HCT116 (cell line): ENCODE measurements at regions not wholly inside any gene's neighbourhood (a gene's known extent, or its start where the extent isn't known, plus 50 kb on each side); places are given as distances from the start of the nearest gene placed in this dataset.

Experiments used
- ATAC-seq: fragments of 200-7000 bp; cut with Tn5 transposase; 2 replicates; pipeline ENCODE4 v1.9.1; 2020; ENCODE audit warnings: mild to moderate bottlenecking, moderate library complexity
- BruUV-seq: library from RNA; stranded (reverse); fragments of 400-500 nt; replicated peaks from 2 replicates; lab custom pipeline; 2021; lab: Mats Ljungman, UMichigan
- CTCF ChIA-PET: fragments of 300-600 bp; sonication (Branson Sonifier 250); formaldehyde crosslinking; loops from one replicate; lab custom pipeline; 2021; ENCODE audit warnings: antibody characterized with exemption; lab: Charles Lee
- POLR2A ChIA-PET: fragments of 300-600, 350-600 bp; sonication (Branson Sonifier 250); formaldehyde crosslinking; loops from one replicate; lab custom pipeline; 2021; ENCODE audit warnings: antibody characterized with exemption; lab: Charles Lee
- RAD21 ChIA-PET, 2 experiments: fragments of 300-600 bp; sonication (Branson Sonifier 250); formaldehyde crosslinking; loops; one replicate each; lab custom pipeline; 2023; ENCODE audit warnings: low total read pairs in 2 of 2; ENCODE audit not compliant: uncharacterized antibody in 2 of 2, unreplicated experiment in 2 of 2, low non-redundant PET in 1 of 2; lab: Charles Lee
- DNase-seq: peaks from one replicate; pipeline ENCODE4 v3.0.0-alpha.2; 2010; ENCODE audit warnings: low read depth, low spot score
- H2AFZ ChIP-seq: fragments of 200-600 bp; shearing (Covaris generic), sonication (generic); 2 replicates; pipeline ENCODE4 v1.6.1; 2017; ENCODE audit warnings: low read depth, mixed run types, mixed read lengths, antibody characterized with exemption, low read length; ENCODE audit not compliant: poor library complexity, severe bottlenecking
- H3K27ac ChIP-seq: 2 replicates; pipeline ENCODE4 v1.5.1; 2012; ENCODE audit warnings: low read depth, low read length
- H3K27me3 ChIP-seq: fragments of 200-600 bp; sonication (generic); 2 replicates; pipeline ENCODE4 v1.6.1; 2016; ENCODE audit warnings: mixed run types, low read length, mixed read lengths; ENCODE audit not compliant: insufficient read depth
- H3K36me3 ChIP-seq, 2 experiments: fragments of 200-500 bp in 1 of 2; fragments of 200-600 bp in 1 of 2; sonication (Bioruptor generic) in 1 of 2; sonication (generic) in 1 of 2; 2 replicates each; pipeline versions ENCODE4 v1.5.1 to v1.6.1; 2014 to 2016; ENCODE audit warnings: low read length in 2 of 2, inconsistent platforms in 1 of 2, mixed read lengths in 1 of 2, mixed run types in 1 of 2; ENCODE audit not compliant: insufficient read depth in 2 of 2, control insufficient read depth in 1 of 2
- H3K4me1 ChIP-seq, 2 experiments: fragments of 200-600 bp in 1 of 2; sonication (generic) in 1 of 2; 2 replicates each; pipeline versions ENCODE4 v1.5.1 to v1.6.1; 2012 to 2017; ENCODE audit warnings: low read length in 2 of 2, inconsistent platforms in 1 of 2, mild to moderate bottlenecking in 1 of 2, mixed read lengths in 1 of 2, mixed run types in 1 of 2, moderate library complexity in 1 of 2; ENCODE audit not compliant: insufficient read depth in 2 of 2, control insufficient read depth in 1 of 2
- H3K4me2 ChIP-seq: fragments of 200-600 bp; sonication (generic); 2 replicates; pipeline ENCODE4 v1.6.1; 2017; ENCODE audit warnings: mixed run types, low read length, mixed read lengths
- H3K4me3 ChIP-seq, 2 experiments: fragments of 200-600 bp in 1 of 2; sonication (generic) in 1 of 2; replicated peaks in 1 of 2; 2 replicates each; pipeline ENCODE4 v1.5.1; 2011 to 2016; ENCODE audit warnings: low read length in 2 of 2, control low read depth in 1 of 2, low read depth in 1 of 2, mild to moderate bottlenecking in 1 of 2, mixed read lengths in 1 of 2, mixed run types in 1 of 2
- H3K79me2 ChIP-seq: fragments of 200-600 bp; sonication (generic); 2 replicates; pipeline ENCODE4 v1.6.1; 2017; ENCODE audit warnings: mild to moderate bottlenecking, mixed run types, low read length, moderate library complexity, mixed read lengths; ENCODE audit not compliant: insufficient read depth
- H3K9ac ChIP-seq: fragments of 200-600 bp; sonication (generic); 2 replicates; pipeline ENCODE4 v1.6.1; 2016; ENCODE audit warnings: low read length, mixed read lengths
- H3K9me2 ChIP-seq: fragments of 200-600 bp; sonication (generic), shearing (Covaris generic); 2 replicates; pipeline ENCODE4 v1.6.1; 2017; ENCODE audit warnings: mixed run types, mild to moderate bottlenecking, moderate library complexity; ENCODE audit not compliant: insufficient read depth
- H3K9me3 ChIP-seq, 2 experiments: fragments of 200-500 bp in 1 of 2; fragments of 200-600 bp in 1 of 2; sonication (Bioruptor generic) in 1 of 2; sonication (generic) in 1 of 2; 2 replicates each; pipeline ENCODE4 v1.6.1; 2014 to 2017; ENCODE audit warnings: low read length in 2 of 2, mixed read lengths in 2 of 2, inconsistent platforms in 1 of 2, low read depth in 1 of 2, mild to moderate bottlenecking in 1 of 2, mixed run types in 1 of 2, moderate library complexity in 1 of 2; ENCODE audit not compliant: control insufficient read depth in 1 of 2, insufficient read depth in 1 of 2
- H4K20me1 ChIP-seq: fragments of 200-600 bp; sonication (generic), shearing (Covaris generic); 2 replicates; pipeline ENCODE4 v1.6.1; 2017; ENCODE audit warnings: mixed run types, mild to moderate bottlenecking, moderate library complexity; ENCODE audit not compliant: insufficient read depth
- EZH2phosphoT487 ChIP-seq: fragments of 200-600 bp; IDR thresholded peaks from 2 replicates; pipeline ENCODE4 v1.6.1; 2018; ENCODE audit warnings: antibody characterized with exemption, borderline replicate concordance
- JUND ChIP-seq: IDR thresholded peaks from 2 replicates; pipeline ENCODE4 v1.6.1; 2012
- POLR2A ChIP-seq: IDR thresholded peaks from 2 replicates; pipeline ENCODE4 v1.7.0; 2011; ENCODE audit warnings: borderline replicate concordance; ENCODE audit not compliant: insufficient read depth, insufficient read length; ENCODE audit errors: extremely low read depth
- TCF7L2 ChIP-seq: IDR thresholded peaks from 2 replicates; pipeline ENCODE4 v1.7.0; 2011; ENCODE audit warnings: borderline replicate concordance, inconsistent platforms; ENCODE audit not compliant: insufficient read depth, insufficient read length; ENCODE audit errors: extremely low read depth
- ZFX ChIP-seq: fragments of 450-650 bp; IDR thresholded peaks from 2 replicates; pipeline ENCODE4 v1.6.1; 2017
- intact Hi-C: fragments of 100-400 bp; cut with micrococcal nuclease; formaldehyde crosslinking; loops from 2 replicates; pipeline ENCODE4 v1.10.0; 2022
- TF ChIP-seq, protein P1 (sequence below), 3 experiments: fragments of 200-600 bp in 1 of 3; sonication (generic) in 1 of 3; IDR thresholded peaks in 2 of 3; conservative IDR thresholded peaks in 1 of 3; 2 replicates each; pipeline ENCODE4 v1.5.1; 2012 to 2017; ENCODE audit warnings: low read depth in 2 of 3, low read length in 2 of 3, antibody characterized with exemption in 1 of 3, borderline replicate concordance in 1 of 3, control low read depth in 1 of 3, mild to moderate bottlenecking in 1 of 3, mixed read lengths in 1 of 3, mixed run types in 1 of 3, moderate library complexity in 1 of 3; ENCODE audit not compliant: insufficient read depth in 1 of 3
- TF ChIP-seq, protein P2 (sequence below): IDR thresholded peaks from 2 replicates; pipeline ENCODE4 v1.6.1; 2012; ENCODE audit warnings: low read depth
- TF ChIP-seq, protein P3 (sequence below): IDR thresholded peaks from 2 replicates; pipeline ENCODE4 v1.6.1; 2011; ENCODE audit warnings: mild to moderate bottlenecking, low read length, moderate library complexity; ENCODE audit not compliant: insufficient replicate concordance; ENCODE audit errors: extremely low read depth

DNA sequence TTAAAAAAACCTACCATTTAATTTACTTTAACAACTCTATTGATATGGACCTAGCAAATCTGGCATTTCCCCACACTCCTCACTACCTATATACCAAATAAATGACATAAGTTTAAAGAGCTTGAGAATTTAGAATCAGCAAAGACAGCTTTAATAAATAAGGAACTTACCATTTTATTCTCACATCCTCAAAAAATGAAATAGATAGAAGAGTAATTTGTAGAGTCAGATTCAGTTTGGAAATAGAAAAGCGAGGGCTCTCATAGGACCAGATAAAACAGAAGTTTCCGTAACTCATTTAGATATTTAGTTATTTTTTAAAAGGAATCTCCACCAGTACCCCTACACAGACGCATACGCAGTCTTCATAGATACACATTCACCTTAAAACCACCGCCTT lies 117.9 kb downstream of the RGS2 start:
- no peaks in the 10 kb centered on the region for H3K4me1 ChIP-seq
- TF ChIP-seq JUND (no peak), EZH2phosphoT487 (no peak), TCF7L2 (no peak), POLR2A (no peak), ZFX (no peak)
- TF ChIP-seq, protein P1, sequence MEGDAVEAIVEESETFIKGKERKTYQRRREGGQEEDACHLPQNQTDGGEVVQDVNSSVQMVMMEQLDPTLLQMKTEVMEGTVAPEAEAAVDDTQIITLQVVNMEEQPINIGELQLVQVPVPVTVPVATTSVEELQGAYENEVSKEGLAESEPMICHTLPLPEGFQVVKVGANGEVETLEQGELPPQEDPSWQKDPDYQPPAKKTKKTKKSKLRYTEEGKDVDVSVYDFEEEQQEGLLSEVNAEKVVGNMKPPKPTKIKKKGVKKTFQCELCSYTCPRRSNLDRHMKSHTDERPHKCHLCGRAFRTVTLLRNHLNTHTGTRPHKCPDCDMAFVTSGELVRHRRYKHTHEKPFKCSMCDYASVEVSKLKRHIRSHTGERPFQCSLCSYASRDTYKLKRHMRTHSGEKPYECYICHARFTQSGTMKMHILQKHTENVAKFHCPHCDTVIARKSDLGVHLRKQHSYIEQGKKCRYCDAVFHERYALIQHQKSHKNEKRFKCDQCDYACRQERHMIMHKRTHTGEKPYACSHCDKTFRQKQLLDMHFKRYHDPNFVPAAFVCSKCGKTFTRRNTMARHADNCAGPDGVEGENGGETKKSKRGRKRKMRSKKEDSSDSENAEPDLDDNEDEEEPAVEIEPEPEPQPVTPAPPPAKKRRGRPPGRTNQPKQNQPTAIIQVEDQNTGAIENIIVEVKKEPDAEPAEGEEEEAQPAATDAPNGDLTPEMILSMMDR (IDR thresholded peaks at IDR 0.05 in 2 of 3, conservative IDR thresholded peaks at IDR 0.05 in 1 of 3; ENCODE audit: borderline replicate concordance in 1 of 3, insufficient read depth in 1 of 3, low read depth in 2 of 3, low read length in 2 of 3): no peak
- TF ChIP-seq, protein P2, sequence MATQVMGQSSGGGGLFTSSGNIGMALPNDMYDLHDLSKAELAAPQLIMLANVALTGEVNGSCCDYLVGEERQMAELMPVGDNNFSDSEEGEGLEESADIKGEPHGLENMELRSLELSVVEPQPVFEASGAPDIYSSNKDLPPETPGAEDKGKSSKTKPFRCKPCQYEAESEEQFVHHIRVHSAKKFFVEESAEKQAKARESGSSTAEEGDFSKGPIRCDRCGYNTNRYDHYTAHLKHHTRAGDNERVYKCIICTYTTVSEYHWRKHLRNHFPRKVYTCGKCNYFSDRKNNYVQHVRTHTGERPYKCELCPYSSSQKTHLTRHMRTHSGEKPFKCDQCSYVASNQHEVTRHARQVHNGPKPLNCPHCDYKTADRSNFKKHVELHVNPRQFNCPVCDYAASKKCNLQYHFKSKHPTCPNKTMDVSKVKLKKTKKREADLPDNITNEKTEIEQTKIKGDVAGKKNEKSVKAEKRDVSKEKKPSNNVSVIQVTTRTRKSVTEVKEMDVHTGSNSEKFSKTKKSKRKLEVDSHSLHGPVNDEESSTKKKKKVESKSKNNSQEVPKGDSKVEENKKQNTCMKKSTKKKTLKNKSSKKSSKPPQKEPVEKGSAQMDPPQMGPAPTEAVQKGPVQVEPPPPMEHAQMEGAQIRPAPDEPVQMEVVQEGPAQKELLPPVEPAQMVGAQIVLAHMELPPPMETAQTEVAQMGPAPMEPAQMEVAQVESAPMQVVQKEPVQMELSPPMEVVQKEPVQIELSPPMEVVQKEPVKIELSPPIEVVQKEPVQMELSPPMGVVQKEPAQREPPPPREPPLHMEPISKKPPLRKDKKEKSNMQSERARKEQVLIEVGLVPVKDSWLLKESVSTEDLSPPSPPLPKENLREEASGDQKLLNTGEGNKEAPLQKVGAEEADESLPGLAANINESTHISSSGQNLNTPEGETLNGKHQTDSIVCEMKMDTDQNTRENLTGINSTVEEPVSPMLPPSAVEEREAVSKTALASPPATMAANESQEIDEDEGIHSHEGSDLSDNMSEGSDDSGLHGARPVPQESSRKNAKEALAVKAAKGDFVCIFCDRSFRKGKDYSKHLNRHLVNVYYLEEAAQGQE: no peak
- TF ChIP-seq, protein P3, sequence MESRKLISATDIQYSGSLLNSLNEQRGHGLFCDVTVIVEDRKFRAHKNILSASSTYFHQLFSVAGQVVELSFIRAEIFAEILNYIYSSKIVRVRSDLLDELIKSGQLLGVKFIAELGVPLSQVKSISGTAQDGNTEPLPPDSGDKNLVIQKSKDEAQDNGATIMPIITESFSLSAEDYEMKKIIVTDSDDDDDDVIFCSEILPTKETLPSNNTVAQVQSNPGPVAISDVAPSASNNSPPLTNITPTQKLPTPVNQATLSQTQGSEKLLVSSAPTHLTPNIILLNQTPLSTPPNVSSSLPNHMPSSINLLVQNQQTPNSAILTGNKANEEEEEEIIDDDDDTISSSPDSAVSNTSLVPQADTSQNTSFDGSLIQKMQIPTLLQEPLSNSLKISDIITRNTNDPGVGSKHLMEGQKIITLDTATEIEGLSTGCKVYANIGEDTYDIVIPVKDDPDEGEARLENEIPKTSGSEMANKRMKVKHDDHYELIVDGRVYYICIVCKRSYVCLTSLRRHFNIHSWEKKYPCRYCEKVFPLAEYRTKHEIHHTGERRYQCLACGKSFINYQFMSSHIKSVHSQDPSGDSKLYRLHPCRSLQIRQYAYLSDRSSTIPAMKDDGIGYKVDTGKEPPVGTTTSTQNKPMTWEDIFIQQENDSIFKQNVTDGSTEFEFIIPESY: no peak
- TF ChIP-seq, all 23 proteins: peak for 0
- Histone ChIP-seq H3K36me3 (no peaks in the 10 kb centered on the region), H3K9me2 (no peaks in the 10 kb centered on the region), H3K4me2 (no peak overlapping the region), H3K9me3 (no peaks in the 10 kb centered on the region), H3K79me2 (no peaks in the 10 kb centered on the region), H4K20me1 (no peaks in the 10 kb centered on the region), H3K4me3 (no peak overlapping the region), H3K27ac (no peak overlapping the region), H3K9ac (no peak overlapping the region), H2AFZ (no peak overlapping the region), H3K27me3 (no peaks in the 10 kb centered on the region)
- DNase-seq (no peak), ATAC-seq (no peak)
- intact Hi-C loops: no loop called here
- no TSS peak for BruUV-seq
- CTCF ChIA-PET: no interaction called here
- POLR2A ChIA-PET: interaction anchor here (1.1 kb wide), 1 partner anchor 11 kb away, joined by 3 read pairs; no protein-coding TSS in a partner anchor
- RAD21 ChIA-PET: no interaction called here
